Inflammatory macrophage treated with lipopolysaccharide for 4 hours (primary cell): ENCODE measurements at regions not wholly inside any gene's neighbourhood (a gene's known extent, or its start where the extent isn't known, plus 50 kb on each side); places are given as distances from the start of the nearest gene placed in this dataset.
"Not testable (repeated sequence)": the region's sequence is repeated elsewhere in the genome, so short reads cannot be mapped to it uniquely, and the experiment has no call there.

ENCODE experiments used
- DNase-seq: peaks from one replicate; pipeline ENCODE4 v3.0.0-alpha.2; 2020

DNA sequence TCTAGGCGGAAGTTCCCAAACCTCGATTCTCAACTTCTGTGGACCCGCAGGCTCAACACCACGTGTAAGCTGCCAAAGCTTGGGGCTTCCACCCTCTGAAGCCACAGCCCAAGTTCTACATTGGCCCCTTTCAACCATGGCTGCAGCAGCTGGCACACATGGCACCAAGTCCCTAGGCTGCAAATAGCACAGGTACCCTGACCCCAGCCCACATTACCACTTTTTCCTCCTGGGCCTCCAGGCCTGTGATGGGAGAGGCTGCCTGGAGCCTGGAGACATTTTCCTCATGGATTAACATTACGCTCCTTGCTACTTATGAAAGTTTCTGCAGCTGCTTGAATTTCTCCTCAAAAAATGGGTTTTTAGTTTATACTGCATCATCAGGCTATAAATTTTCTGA is 479.5 kb downstream of the PCDH7 start:
- DNase-seq, result no peak

- not testable (repeated sequence) for DNase-seq
Measured at GRCh38 chr4:31202054-31202453, 481.9 kb downstream of the PCDH7 start.

GRCh38 chr4:31204874-31205273 is 484.7 kb downstream of the PCDH7 start:
- DNase-seq, result no peak

GRCh38 chr4:31220921-31221320 is 500.8 kb downstream of the PCDH7 start:
- DNase-seq, result no peak

GRCh38 chr4:31228068-31228467 is 507.9 kb downstream of the PCDH7 start:
- no peak for DNase-seq

- no peak for DNase-seq
Measured at GRCh38 chr4:31230594-31230993, 510.4 kb downstream of the PCDH7 start.

DNA sequence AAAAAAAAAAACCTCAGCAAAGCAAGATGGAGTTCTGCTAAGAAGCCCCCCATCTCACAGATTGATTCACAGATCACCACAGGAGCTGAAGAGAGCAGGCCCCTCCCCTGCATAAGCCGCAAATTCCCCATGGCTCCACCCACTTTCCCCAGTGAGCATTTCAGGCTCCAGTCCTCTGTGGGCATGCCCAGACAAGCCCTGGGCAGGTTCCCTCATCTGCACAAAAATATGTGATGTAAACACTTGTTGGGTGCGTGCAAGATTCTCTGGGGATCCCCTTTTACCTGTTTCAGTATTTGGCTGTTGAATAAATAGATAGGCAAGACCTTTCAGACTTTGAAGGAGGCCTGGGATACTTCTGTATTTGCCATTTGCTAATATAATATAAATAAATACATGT is 514.3 kb downstream of the PCDH7 start:
- no peak for DNase-seq

- no peak for DNase-seq
Measured at GRCh38 chr4:31234901-31235300, 514.7 kb downstream of the PCDH7 start.

DNA sequence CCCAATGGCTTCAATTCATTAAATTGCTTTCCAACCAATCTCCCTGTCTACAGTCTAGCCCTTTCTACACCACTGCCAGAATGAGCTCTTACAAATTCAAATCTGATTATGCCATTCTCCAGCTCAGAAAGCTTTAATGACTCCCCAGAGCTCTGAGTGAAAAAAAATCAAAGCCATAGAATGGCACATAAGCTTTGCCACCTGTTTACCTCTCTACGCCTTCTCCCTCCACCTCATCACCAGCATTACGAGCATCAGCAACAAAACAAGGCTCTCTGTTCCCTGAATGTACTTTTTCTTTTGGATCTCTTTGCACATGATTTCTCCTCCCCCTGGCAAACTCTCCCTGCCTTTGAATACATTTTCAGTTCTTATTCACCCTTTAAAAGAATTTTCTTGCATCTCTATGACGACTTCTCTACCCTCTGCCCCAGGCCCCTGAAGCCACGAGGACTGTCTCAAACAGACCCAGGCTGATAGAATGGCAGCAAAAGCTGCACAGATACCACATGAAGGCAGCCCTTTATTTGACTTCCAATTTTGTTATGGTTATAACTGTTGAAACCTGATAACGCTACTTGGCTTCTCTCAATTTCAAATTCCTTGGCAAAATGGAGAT is 516.0 kb downstream of the PCDH7 start:
- no peak for DNase-seq

DNA sequence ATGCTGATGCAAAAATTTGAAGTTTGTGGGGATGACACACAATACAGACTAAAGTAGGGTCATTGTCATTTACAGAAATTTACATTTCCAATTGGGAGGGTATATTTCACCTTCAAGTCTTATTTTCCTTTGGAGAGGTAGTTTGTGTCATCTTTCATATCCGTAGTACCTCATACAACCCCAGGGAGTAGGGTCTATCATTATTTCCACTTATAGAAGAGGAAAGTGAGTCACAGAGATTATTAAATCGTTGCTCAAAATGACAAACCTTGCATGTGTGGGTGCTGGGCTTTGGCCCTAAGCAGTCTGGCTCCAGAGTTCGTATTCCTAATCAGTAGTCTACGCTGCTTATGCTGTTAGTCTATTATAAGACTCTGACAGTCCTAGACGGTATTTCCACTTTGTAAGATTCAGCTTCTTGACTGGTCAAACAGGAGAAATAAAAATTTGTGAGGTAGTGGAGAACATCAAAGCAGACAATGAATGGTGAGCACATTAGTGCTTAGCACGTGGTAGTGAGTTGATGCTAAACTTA is 516.5 kb downstream of the PCDH7 start:
- DNase-seq, result no peak

DNA sequence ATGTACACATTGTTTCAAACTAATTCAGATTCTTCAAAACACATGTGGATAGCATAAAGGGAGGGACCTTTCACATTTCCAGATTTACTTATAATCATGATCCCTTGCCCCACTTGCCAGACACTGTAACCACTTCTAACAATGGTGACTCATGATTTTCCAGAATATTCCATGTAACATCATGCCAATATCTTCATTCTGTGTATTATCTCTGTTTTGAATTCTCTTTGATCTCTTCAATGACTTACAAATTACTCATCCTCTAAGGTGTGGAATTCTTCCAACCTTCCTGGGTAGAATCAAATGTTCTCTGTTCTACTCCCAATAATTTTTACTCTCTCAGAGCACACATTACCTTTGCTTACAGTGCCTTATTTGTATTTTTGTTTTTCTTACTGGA is 517.1 kb downstream of the PCDH7 start:
- DNase-seq, result no peak

GRCh38 chr4:31239886-31240285 is 519.7 kb downstream of the PCDH7 start:
- no peak for DNase-seq

GRCh38 chr4:31241504-31242106 is 521.4 kb downstream of the PCDH7 start:
- no peak for DNase-seq

GRCh38 chr4:31246856-31247255 is 526.7 kb downstream of the PCDH7 start:
- DNase-seq, result no peak

- DNase-seq, result no peak
Measured at GRCh38 chr4:31259119-31259518, 539.0 kb downstream of the PCDH7 start.

DNA sequence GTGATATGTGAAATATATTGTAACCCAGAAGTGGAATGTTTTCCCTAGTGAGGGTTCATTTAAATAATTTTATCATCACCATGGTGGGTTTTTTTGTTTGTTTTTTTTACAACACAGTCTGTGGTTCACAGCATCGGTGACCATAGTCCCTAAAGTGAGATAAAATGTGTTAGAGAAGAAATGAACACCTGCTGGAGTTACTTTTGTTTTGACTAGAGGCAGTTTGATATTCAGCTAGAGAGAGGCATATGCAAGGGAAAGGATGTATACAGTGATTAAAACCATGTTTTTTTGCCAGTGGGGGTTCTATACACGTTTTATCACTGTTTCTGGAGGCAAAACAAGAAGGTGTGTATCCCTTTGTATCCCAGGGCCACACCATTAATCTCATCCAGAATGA is 541.5 kb downstream of the PCDH7 start:
- DNase-seq, result no peak

- not testable (repeated sequence) for DNase-seq
Measured at GRCh38 chr4:31266094-31266493, 545.9 kb downstream of the PCDH7 start.

GRCh38 chr4:31272331-31273061 is 552.3 kb downstream of the PCDH7 start:
- DNase-seq, result no peak

- no peak for DNase-seq
Measured at GRCh38 chr4:31275906-31276305, 555.7 kb downstream of the PCDH7 start.

- DNase-seq, result no peak
Measured at GRCh38 chr4:31283679-31284078, 563.5 kb downstream of the PCDH7 start.

- DNase-seq, result no peak
Measured at GRCh38 chr4:31290836-31291235, 570.7 kb downstream of the PCDH7 start.

- DNase-seq, result no peak
Measured at GRCh38 chr4:31291238-31291637, 571.1 kb downstream of the PCDH7 start.

- DNase-seq, result no peak
Measured at GRCh38 chr4:31294655-31295480, 574.7 kb downstream of the PCDH7 start.
